ENCODE measurements at regions not wholly inside any gene's neighbourhood (a gene's known extent, or its start where the extent isn't known, plus 50 kb on each side); places are given as distances from the start of the nearest gene placed in this dataset.
A peak's percentile ranks its signal among the peaks of the same experiment; 100 is the strongest.

DNA sequence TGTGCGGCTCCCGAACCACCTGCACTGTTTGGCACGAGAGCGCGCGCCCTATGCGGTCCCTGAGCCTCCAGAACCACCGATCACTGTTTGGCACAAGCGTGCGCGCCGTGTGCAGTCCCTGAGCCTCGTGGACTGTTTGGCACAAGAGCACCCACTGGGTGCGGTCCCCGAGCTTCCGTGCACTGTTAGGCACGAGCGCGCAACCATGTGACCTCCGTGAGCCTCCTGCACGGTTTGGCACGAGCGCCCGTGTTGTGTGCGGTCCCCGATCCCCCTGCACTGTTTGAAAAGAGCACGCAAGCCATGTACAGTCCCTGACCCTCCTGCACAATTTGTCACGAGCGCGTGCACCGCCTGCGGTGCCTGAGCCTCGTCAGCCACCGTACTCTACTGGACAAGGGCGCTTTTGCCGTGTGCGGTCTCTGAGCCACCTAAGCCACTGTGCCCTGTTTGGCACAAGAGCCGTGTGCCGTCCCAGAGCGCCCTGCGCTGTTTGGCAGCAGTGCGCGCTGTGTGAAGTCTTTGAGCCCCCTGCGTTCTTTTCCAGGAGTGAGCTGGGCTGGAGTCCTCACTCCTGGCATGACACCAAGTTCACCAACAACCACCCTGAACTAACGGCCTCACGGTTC lies 163.7 kb upstream of the USP9Y start:
- DNase-seq, result peak; percentile 36 to 64
- no peak for TF ChIP-seq GATA1 (IDR thresholded peaks at IDR 0.05; ENCODE audit: low read depth, low read length)
- no peak for TF ChIP-seq POLR2A (IDR thresholded peaks at IDR 0.05; ENCODE audit: low read length)

GRCh38 chrY:12546746-12547420 lies 154.1 kb upstream of the USP9Y start:
- no peak for TF ChIP-seq GATA1 (IDR thresholded peaks at IDR 0.05; ENCODE audit: low read depth, low read length)
- no peak for TF ChIP-seq POLR2A (IDR thresholded peaks at IDR 0.05; ENCODE audit: low read length)
- peak in 1 of 2 experiments; percentile 20 for DNase-seq

GRCh38 chrY:12552471-12553283 lies 148.4 kb upstream of the USP9Y start:
- DNase-seq, result no peak
- TF ChIP-seq GATA1 (IDR thresholded peaks at IDR 0.05; ENCODE audit: low read depth, low read length) (no peak), POLR2A (IDR thresholded peaks at IDR 0.05; ENCODE audit: low read length) (no peak)

- TF ChIP-seq POLR2A (IDR thresholded peaks at IDR 0.05; ENCODE audit: low read length), result no peak
- TF ChIP-seq GATA1 (IDR thresholded peaks at IDR 0.05; ENCODE audit: low read depth, low read length), result no peak
- no peak for DNase-seq
Measured at GRCh38 chrY:12553909-12554308, 147.1 kb upstream of the USP9Y start.

DNA sequence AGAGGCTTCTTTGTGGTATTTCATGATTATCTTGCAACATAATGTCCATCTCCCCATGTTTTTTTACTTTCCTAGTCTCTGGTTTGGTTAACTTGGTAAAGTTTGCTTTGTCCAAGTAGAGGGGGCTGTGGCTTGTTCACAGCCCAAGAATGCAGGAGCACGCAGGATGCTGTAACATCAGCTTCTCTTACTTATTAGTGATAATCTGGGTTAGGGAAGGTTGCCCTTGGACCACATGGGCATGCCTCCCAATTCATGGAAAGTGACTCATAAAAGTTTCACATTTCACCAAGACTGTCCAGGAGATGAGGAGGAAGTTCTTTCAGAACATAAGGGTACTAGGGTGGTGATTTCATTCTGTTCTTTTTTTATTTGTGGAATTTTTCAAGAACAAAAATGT lies 146.0 kb upstream of the USP9Y start:
- DNase-seq, result no peak
- TF ChIP-seq GATA1 (IDR thresholded peaks at IDR 0.05; ENCODE audit: low read depth, low read length) (no peak), POLR2A (IDR thresholded peaks at IDR 0.05; ENCODE audit: low read length) (no peak)

DNA sequence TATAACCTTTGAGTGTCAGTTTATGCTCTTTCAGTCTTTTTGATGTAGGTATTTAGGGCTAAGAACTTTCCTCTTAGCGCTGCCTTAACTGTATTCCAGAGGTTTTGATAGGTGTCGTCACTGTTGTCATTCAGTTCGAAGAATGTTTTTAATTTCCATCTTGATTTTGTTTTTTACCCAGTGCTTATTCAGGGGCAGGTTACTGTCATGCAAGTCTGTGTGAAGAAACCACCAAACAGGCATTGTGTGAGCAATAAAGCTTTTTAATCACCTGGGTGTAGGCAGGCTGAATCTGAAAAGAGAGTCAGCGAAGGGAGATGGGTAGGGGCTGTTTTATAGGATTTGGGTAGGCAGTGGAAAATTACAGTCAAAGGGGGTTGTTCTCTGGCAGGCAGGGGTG lies 142.0 kb upstream of the USP9Y start:
- TF ChIP-seq GATA1 (IDR thresholded peaks at IDR 0.05; ENCODE audit: low read depth, low read length) (no peak), POLR2A (IDR thresholded peaks at IDR 0.05; ENCODE audit: low read length) (no peak)

GRCh38 chrY:12576278-12576677 lies 124.8 kb upstream of the USP9Y start:
- no peak for DNase-seq
- TF ChIP-seq POLR2A (IDR thresholded peaks at IDR 0.05; ENCODE audit: low read length), result no peak
- no peak for TF ChIP-seq GATA1 (IDR thresholded peaks at IDR 0.05; ENCODE audit: low read depth, low read length)

More for the DNA sequence above, 142.0 kb upstream of the USP9Y start:
- no peak for DNase-seq

GRCh38 chrY:12593532-12594216 lies 107.4 kb upstream of the USP9Y start:
- no peak for TF ChIP-seq POLR2A (IDR thresholded peaks at IDR 0.05; ENCODE audit: low read length)
- no peak for TF ChIP-seq GATA1 (IDR thresholded peaks at IDR 0.05; ENCODE audit: low read depth, low read length)
- no peak for DNase-seq

DNA sequence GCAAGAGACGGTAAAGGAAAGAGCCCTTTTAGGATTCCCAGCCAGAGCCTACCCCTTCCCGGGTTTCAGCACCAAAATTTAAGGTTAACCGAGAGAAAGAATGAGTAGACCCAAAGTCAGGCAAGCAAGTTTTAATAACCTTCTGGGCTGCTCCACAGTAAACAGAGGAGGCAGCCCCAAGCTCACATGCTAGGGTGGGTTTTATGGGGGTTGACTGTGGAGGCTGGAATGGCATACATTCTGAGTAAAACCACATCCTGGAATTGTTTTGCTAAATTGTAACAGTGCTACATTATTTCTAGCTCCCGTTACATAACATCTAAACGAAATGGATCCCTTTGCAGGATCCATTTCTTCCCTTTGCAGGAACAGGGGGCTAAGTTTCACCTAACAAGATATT lies 102.2 kb upstream of the USP9Y start:
- TF ChIP-seq GATA1 (IDR thresholded peaks at IDR 0.05; ENCODE audit: low read depth, low read length) (no peak), POLR2A (IDR thresholded peaks at IDR 0.05; ENCODE audit: low read length) (no peak)
- DNase-seq, result no peak

- no peak for DNase-seq
- no peak for TF ChIP-seq GATA1 (IDR thresholded peaks at IDR 0.05; ENCODE audit: low read depth, low read length)
- no peak for TF ChIP-seq POLR2A (IDR thresholded peaks at IDR 0.05; ENCODE audit: low read length)
Measured at GRCh38 chrY:12605426-12605825, 95.6 kb upstream of the USP9Y start.

GRCh38 chrY:12610861-12611260 lies 90.2 kb upstream of the USP9Y start:
- peak; percentile 14 to 71 for DNase-seq
- TF ChIP-seq POLR2A (IDR thresholded peaks at IDR 0.05; ENCODE audit: low read length) (no peak), GATA1 (IDR thresholded peaks at IDR 0.05; ENCODE audit: low read depth, low read length) (no peak)

- no peak for DNase-seq
- TF ChIP-seq POLR2A (IDR thresholded peaks at IDR 0.05; ENCODE audit: low read length) (no peak), GATA1 (IDR thresholded peaks at IDR 0.05; ENCODE audit: low read depth, low read length) (no peak)
Measured at GRCh38 chrY:12615733-12616446, 85.1 kb upstream of the USP9Y start.

GRCh38 chrY:12621454-12622081 lies 79.5 kb upstream of the USP9Y start:
- TF ChIP-seq GATA1 (IDR thresholded peaks at IDR 0.05; ENCODE audit: low read depth, low read length), result no peak
- no peak for TF ChIP-seq POLR2A (IDR thresholded peaks at IDR 0.05; ENCODE audit: low read length)
- DNase-seq, result peak; percentile 36 to 60
